ENCODE measurements at regions not wholly inside any gene's neighbourhood (a gene's known extent, or its start where the extent isn't known, plus 50 kb on each side); places are given as distances from the start of the nearest gene placed in this dataset.

DNA sequence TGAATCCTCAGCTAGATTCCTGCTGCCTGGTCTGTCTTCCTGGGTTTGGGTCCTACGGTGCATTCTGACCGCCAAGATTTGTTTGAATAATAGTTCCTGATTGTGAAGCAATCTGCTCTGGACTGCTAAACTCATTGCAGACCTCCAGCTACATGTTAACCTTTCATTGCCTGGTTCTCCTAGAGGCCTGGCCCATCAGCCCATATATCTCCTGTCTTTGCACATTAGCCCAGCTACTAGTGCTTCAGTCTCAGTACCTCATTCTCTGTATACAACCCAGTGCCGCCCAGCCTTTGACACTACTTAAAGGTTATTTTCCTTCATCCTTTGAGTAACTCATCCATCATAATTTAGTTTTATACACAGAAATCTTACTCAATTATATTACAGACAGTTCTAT is 65.6 kb upstream of the GRIP1 start:
- TF ChIP-seq POLR2AphosphoS5 (IDR thresholded peaks at IDR 0.05) (no peak), EZH2 (IDR thresholded peaks at IDR 0.05; ENCODE audit: borderline replicate concordance, insufficient read depth, low read length, poor library complexity, severe bottlenecking) (no peak), RAD21 (conservative IDR thresholded peaks at IDR 0.05) (no peak)
- TF ChIP-seq, protein P1, sequence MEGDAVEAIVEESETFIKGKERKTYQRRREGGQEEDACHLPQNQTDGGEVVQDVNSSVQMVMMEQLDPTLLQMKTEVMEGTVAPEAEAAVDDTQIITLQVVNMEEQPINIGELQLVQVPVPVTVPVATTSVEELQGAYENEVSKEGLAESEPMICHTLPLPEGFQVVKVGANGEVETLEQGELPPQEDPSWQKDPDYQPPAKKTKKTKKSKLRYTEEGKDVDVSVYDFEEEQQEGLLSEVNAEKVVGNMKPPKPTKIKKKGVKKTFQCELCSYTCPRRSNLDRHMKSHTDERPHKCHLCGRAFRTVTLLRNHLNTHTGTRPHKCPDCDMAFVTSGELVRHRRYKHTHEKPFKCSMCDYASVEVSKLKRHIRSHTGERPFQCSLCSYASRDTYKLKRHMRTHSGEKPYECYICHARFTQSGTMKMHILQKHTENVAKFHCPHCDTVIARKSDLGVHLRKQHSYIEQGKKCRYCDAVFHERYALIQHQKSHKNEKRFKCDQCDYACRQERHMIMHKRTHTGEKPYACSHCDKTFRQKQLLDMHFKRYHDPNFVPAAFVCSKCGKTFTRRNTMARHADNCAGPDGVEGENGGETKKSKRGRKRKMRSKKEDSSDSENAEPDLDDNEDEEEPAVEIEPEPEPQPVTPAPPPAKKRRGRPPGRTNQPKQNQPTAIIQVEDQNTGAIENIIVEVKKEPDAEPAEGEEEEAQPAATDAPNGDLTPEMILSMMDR (IDR thresholded peaks at IDR 0.05; ENCODE audit: poor library complexity, severe bottlenecking) = no peak
- TF ChIP-seq, protein P2, sequence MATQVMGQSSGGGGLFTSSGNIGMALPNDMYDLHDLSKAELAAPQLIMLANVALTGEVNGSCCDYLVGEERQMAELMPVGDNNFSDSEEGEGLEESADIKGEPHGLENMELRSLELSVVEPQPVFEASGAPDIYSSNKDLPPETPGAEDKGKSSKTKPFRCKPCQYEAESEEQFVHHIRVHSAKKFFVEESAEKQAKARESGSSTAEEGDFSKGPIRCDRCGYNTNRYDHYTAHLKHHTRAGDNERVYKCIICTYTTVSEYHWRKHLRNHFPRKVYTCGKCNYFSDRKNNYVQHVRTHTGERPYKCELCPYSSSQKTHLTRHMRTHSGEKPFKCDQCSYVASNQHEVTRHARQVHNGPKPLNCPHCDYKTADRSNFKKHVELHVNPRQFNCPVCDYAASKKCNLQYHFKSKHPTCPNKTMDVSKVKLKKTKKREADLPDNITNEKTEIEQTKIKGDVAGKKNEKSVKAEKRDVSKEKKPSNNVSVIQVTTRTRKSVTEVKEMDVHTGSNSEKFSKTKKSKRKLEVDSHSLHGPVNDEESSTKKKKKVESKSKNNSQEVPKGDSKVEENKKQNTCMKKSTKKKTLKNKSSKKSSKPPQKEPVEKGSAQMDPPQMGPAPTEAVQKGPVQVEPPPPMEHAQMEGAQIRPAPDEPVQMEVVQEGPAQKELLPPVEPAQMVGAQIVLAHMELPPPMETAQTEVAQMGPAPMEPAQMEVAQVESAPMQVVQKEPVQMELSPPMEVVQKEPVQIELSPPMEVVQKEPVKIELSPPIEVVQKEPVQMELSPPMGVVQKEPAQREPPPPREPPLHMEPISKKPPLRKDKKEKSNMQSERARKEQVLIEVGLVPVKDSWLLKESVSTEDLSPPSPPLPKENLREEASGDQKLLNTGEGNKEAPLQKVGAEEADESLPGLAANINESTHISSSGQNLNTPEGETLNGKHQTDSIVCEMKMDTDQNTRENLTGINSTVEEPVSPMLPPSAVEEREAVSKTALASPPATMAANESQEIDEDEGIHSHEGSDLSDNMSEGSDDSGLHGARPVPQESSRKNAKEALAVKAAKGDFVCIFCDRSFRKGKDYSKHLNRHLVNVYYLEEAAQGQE (IDR thresholded peaks at IDR 0.05; ENCODE audit: borderline replicate concordance) = no peak
